Ovary (tissue), 3 donors: ENCODE measurements at regions not wholly inside any gene's neighbourhood (a gene's known extent, or its start where the extent isn't known, plus 50 kb on each side); places are given as distances from the start of the nearest gene placed in this dataset.

ENCODE experiments used
- CTCF ChIP-seq, 3 donors: fragments of 450-650 bp in 2 of 3; fragments of 200-600 bp in 1 of 3; IDR thresholded peaks; one replicate each; pipeline versions ENCODE4 v1.5.1 to v1.8.0; 2016 to 2022; ENCODE audit warnings: antibody characterized with exemption in 3 of 3, mild to moderate bottlenecking in 1 of 3
- POLR2A ChIP-seq: fragments of 450-650 bp; IDR thresholded peaks from one replicate; pipeline ENCODE4 v1.6.1; 2017; ENCODE audit warnings: antibody characterized with exemption, mild to moderate bottlenecking, moderate library complexity
- donor health status: DM: no; HTN: no; CAD: no.

DNA sequence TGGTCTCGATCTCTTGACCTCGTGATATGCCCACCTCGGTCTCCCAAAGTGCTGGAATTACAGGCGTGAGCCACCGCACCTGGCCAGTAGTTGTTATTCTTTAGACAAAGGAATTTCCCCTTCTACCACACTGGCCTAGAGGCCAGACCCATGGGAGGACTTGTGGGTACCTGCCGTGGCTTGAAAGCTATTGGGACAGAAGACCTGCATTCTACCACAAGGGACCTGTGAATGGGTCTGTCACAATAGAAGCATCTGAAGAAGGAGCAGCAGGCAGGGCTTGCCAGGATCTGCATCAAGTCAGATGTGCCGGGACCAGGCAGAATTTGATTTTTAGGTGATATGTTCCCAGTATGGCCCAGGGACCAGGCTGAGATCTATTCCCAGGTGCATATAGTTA lies 356.9 kb downstream of the FGFR2 start:
- no peak for TF ChIP-seq CTCF (IDR thresholded peaks at IDR 0.05)
- no peak for TF ChIP-seq POLR2A
